Endothelial cell of umbilical vein (primary cell): ENCODE measurements at regions not wholly inside any gene's neighbourhood (a gene's known extent, or its start where the extent isn't known, plus 50 kb on each side); places are given as distances from the start of the nearest gene placed in this dataset.

Source experiments
- BruUV-seq: library from RNA; stranded (reverse); fragments of 400-500 nt; replicated peaks from 2 replicates; lab custom pipeline; 2021; lab: Mats Ljungman, UMichigan
- CTCF ChIA-PET: fragments of 300-600, 350-600 bp; sonication (Branson Sonifier 250); formaldehyde crosslinking; loops from one replicate; lab custom pipeline; 2021; ENCODE audit warnings: antibody characterized with exemption, inconsistent platforms; lab: Charles Lee
- POLR2A ChIA-PET: fragments of 300-600, 350-600 bp; sonication (Branson Sonifier 250); formaldehyde crosslinking; loops from one replicate; lab custom pipeline; 2021; ENCODE audit warnings: antibody characterized with exemption, inconsistent platforms; lab: Charles Lee
- DNase-seq: peaks from one replicate; pipeline ENCODE4 v3.0.0-alpha.2; 2011; ENCODE audit warnings: low read depth, low spot score
- FAIRE-seq: peaks from 2 replicates; lab custom pipeline; 2011; peaks lifted over from hg19 to GRCh38; lab: Jason Lieb, UNC
- H2AFZ ChIP-seq: 2 replicates; pipeline ENCODE4 v1.6.0; 2012; ENCODE audit warnings: low read depth, low read length, control low read depth, inconsistent platforms
- H3K27ac ChIP-seq: 2 replicates; pipeline ENCODE4 v1.5.1; 2011; ENCODE audit warnings: low read depth, mild to moderate bottlenecking, control low read depth, low read length, moderate library complexity; ENCODE audit not compliant: insufficient read depth
- H3K27me3 ChIP-seq, 2 experiments: 2 replicates each; pipeline versions ENCODE4 v1.6.0 to v1.6.1; 2011; ENCODE audit warnings: low read length in 2 of 2, mixed read lengths in 1 of 2; ENCODE audit not compliant: control insufficient read depth in 2 of 2, insufficient read depth in 2 of 2
- H3K36me3 ChIP-seq, 2 experiments: 2 replicates in 1 of 2; 3 replicates in 1 of 2; pipeline ENCODE4 v1.5.1; 2011; ENCODE audit warnings: low read length in 2 of 2, mild to moderate bottlenecking in 1 of 2, moderate library complexity in 1 of 2; ENCODE audit not compliant: control insufficient read depth in 2 of 2, insufficient read depth in 2 of 2; ENCODE audit errors: extremely low read depth in 1 of 2
- H3K4me1 ChIP-seq: 3 replicates; pipeline ENCODE4 v1.5.1; 2011; ENCODE audit warnings: mild to moderate bottlenecking, low read length; ENCODE audit not compliant: control insufficient read depth, insufficient read depth; ENCODE audit errors: extremely low read depth
- H3K4me2 ChIP-seq: 2 replicates; pipeline ENCODE4 v1.6.1; 2011; ENCODE audit warnings: low read length, control low read depth, mixed read lengths; ENCODE audit not compliant: insufficient read depth
- H3K4me3 ChIP-seq, 3 experiments: fragments of 200-600 bp in 1 of 3; sonication (generic), shearing (Covaris generic) in 1 of 3; replicated peaks in 1 of 3; 2 replicates each; pipeline ENCODE4 v1.5.1; 2011 to 2016; ENCODE audit warnings: control low read depth in 3 of 3, low read length in 3 of 3, mild to moderate bottlenecking in 2 of 3, inconsistent platforms in 1 of 3, low read depth in 1 of 3, moderate library complexity in 1 of 3; ENCODE audit not compliant: insufficient read depth in 1 of 3
- H3K79me2 ChIP-seq: 2 replicates; pipeline ENCODE4 v1.6.0; 2012; ENCODE audit warnings: low read length, inconsistent platforms; ENCODE audit not compliant: control insufficient read depth, insufficient read depth
- H3K9ac ChIP-seq: replicated peaks from 2 replicates; pipeline ENCODE3; 2011; ENCODE audit warnings: low read length, control low read depth; ENCODE audit not compliant: insufficient read depth; ENCODE audit errors: extremely low read depth
- H3K9me1 ChIP-seq: replicated peaks from 3 replicates; pipeline ENCODE4 v1.6.0; 2011; ENCODE audit warnings: mild to moderate bottlenecking, low read length; ENCODE audit not compliant: control insufficient read depth, insufficient read depth; ENCODE audit errors: extremely low read depth
- H3K9me3 ChIP-seq: replicated peaks from 2 replicates; pipeline ENCODE4 v1.5.1; 2012; ENCODE audit warnings: low read length, inconsistent platforms; ENCODE audit not compliant: control insufficient read depth, insufficient read depth
- H4K20me1 ChIP-seq: replicated peaks from 2 replicates; pipeline ENCODE3; 2011; ENCODE audit warnings: mild to moderate bottlenecking, low read length; ENCODE audit not compliant: control insufficient read depth, insufficient read depth; ENCODE audit errors: extremely low read depth
- EZH2 ChIP-seq: IDR thresholded peaks from 2 replicates; pipeline ENCODE4 v1.6.1; 2012; ENCODE audit warnings: borderline replicate concordance, low read depth, mild to moderate bottlenecking, moderate library complexity, low read length, inconsistent platforms; ENCODE audit not compliant: severe bottlenecking
- FOS ChIP-seq: IDR thresholded peaks from 2 replicates; pipeline ENCODE4 v1.6.1; 2011; ENCODE audit warnings: mild to moderate bottlenecking, low read length, moderate library complexity, borderline replicate concordance; ENCODE audit not compliant: insufficient read depth
- JUN ChIP-seq: IDR thresholded peaks from 2 replicates; pipeline ENCODE4 v1.6.1; 2011; ENCODE audit warnings: borderline replicate concordance, low read depth; ENCODE audit not compliant: insufficient read length, insufficient read depth
- POLR2A ChIP-seq: IDR thresholded peaks from 2 replicates; pipeline ENCODE4 v1.6.1; 2012; ENCODE audit warnings: low read depth, mild to moderate bottlenecking, control low read depth, low read length
- dilution Hi-C: fragments of 300-500 bp; cut with MboI; formaldehyde crosslinking; loops from one replicate; pipeline ENCODE4 v1.15.0; 2019; ENCODE audit warnings: low sequenced_read_pairs; ENCODE audit not compliant: extremely low pct_ligation_motif_present
- intact Hi-C: fragments of 100-400 bp; cut with micrococcal nuclease; formaldehyde crosslinking; loops from one replicate; pipeline ENCODE4 v1.10.0; 2022

DNA sequence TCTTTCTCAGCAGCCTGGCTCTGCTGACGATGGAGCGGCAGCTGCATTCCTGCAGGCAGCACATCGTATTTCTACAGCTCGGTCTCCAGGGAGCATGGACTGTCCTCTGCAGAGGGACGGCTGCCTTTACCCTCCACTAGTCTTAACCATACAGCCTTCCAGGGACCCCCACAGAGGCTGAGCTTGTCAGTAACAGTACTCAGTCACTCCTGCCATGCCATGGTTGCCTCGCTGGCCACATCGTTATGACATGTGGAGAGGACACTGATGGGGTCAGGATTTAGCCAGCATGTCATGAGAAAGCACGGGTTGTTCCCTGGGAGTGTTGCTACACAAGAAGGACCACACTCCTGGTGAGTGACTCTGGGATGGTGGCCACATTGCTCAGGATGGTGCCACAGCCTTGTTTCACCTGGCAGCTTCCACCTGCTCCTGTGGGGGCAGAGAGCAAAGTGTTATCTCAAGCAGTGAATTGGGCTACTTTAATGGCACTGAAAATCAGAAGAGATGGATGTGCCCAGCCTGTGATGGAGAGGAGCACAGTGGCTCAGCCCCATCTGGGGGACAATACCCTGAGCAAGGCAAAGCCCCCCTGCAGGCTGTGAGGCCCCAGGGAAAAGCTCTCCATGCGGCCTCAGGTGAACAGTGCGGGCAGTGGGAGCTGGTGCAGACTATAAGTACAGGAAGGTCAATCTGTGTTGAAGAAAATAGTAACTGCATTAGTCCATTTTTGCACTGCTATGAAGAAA is 443.9 kb downstream of the TCERG1L start:
- intact Hi-C loops: no loop called here
- no peaks in the 10 kb centered on the region for H3K9me1 ChIP-seq
- H3K27me3 ChIP-seq: no peaks in the 10 kb centered on the region
- H3K36me3 ChIP-seq: no peaks in the 10 kb centered on the region
- DNase-seq: no peak
- H3K27ac ChIP-seq: no peak overlapping the region
- TF ChIP-seq FOS (no peak), POLR2A (no peak)
- BruUV-seq: no TSS peak
- ChIA-PET POLR2A (no interaction called here), CTCF (no interaction called here)
- peaks cover 11% of the 10 kb centered on the region for H3K9me3 ChIP-seq
- no peaks in the 10 kb centered on the region for H3K4me1 ChIP-seq
- H3K4me3 ChIP-seq: no peak overlapping the region
- dilution Hi-C loops: no loop called here
- H3K9ac ChIP-seq: no peak overlapping the region
- H2AFZ ChIP-seq: no peak overlapping the region
- H3K4me2 ChIP-seq: no peak overlapping the region
- H4K20me1 ChIP-seq: no peaks in the 10 kb centered on the region
- FAIRE-seq: no peak
- no peaks in the 10 kb centered on the region for H3K79me2 ChIP-seq

- H3K4me2 ChIP-seq: no peak overlapping the region
- ChIA-PET POLR2A (no interaction called here), CTCF (no interaction called here)
- BruUV-seq: no TSS peak
- no peak overlapping the region for H3K27ac ChIP-seq
- no peak overlapping the region for H3K9ac ChIP-seq
- no peaks in the 10 kb centered on the region for H3K9me1 ChIP-seq
- H4K20me1 ChIP-seq: no peaks in the 10 kb centered on the region
- peaks cover 8% of the 10 kb centered on the region for H3K9me3 ChIP-seq
- dilution Hi-C loops: no loop called here
- FAIRE-seq (no peak), DNase-seq (no peak)
- H3K27me3 ChIP-seq: no peaks in the 10 kb centered on the region
- no peaks in the 10 kb centered on the region for H3K36me3 ChIP-seq
- no peaks in the 10 kb centered on the region for H3K79me2 ChIP-seq
- no peak overlapping the region for H2AFZ ChIP-seq
- no peaks in the 10 kb centered on the region for H3K4me1 ChIP-seq
- TF ChIP-seq JUN (no peak), EZH2 (no peak), FOS (no peak)
- no peak overlapping the region for H3K4me3 ChIP-seq
- intact Hi-C loops: no loop called here
Observed at GRCh38 chr10:130869179-130869841, 442.2 kb downstream of the TCERG1L start.
